ENCODE measurements at regions not wholly inside any gene's neighbourhood (a gene's known extent, or its start where the extent isn't known, plus 50 kb on each side); places are given as distances from the start of the nearest gene placed in this dataset.

DNA sequence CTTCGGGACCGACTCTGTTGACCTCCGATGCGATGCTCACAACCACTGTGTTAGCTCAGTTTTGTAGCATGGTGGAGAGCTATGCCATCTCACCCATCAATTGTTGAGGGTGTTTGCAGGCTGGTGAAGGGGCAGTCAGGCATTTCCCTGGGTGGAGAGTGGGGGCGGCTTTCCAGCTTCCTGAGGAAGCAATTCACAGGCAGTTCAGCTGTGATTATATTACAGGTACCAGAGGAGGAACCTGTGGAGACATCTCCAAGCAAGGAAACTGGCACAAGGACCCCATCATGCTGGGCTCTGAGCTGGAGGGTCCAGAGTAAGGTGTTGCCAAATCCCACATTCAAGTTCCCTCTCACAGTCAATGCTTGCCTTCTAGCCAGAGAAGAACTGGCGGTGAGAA, 166.0 kb upstream of the ZNF536 start:
- no peak for TF ChIP-seq POLR2A (IDR thresholded peaks at IDR 0.05)
- TF ChIP-seq, protein P1, sequence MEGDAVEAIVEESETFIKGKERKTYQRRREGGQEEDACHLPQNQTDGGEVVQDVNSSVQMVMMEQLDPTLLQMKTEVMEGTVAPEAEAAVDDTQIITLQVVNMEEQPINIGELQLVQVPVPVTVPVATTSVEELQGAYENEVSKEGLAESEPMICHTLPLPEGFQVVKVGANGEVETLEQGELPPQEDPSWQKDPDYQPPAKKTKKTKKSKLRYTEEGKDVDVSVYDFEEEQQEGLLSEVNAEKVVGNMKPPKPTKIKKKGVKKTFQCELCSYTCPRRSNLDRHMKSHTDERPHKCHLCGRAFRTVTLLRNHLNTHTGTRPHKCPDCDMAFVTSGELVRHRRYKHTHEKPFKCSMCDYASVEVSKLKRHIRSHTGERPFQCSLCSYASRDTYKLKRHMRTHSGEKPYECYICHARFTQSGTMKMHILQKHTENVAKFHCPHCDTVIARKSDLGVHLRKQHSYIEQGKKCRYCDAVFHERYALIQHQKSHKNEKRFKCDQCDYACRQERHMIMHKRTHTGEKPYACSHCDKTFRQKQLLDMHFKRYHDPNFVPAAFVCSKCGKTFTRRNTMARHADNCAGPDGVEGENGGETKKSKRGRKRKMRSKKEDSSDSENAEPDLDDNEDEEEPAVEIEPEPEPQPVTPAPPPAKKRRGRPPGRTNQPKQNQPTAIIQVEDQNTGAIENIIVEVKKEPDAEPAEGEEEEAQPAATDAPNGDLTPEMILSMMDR (IDR thresholded peaks at IDR 0.05): no peak

Measured in tibial nerve (tissue), 3 donors.